ENCODE measurements at regions not wholly inside any gene's neighbourhood (a gene's known extent, or its start where the extent isn't known, plus 50 kb on each side); places are given as distances from the start of the nearest gene placed in this dataset.

DNA sequence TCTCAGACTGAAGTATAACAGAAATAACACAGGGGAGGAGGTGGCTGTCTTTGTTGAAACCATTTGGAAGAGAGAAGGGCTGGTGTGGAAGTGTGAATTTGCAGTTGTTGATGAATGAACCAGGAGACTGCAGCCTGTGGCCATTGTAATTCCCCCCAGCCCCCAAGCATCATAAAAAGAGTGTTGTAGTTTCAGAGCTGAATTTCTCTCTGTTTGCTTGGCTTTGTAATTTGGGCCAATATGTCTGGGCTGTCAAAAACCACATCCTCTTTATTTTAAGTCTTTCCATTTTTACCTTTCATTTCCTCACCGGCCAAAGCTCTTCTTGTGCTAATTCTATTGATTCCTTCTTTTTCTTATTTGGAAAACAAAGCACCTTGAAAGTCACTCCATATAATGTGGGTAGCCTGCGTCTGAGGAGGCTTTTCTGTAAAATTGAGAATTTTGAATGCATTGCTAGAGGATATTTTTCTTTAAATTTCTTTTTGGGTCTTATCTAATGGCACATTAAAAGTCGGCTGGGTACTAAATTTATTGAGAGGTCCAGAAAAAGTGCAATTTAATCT lies 383.3 kb downstream of the OSTF1 start:
- POLR2A ChIA-PET = no interaction called here
- RAD21 ChIA-PET (ENCODE audit: low non-redundant PET in 1 of 2, low total read pairs in 2 of 2, uncharacterized antibody in 2 of 2, unreplicated experiment in 2 of 2) = no interaction called here
- H3K4me1 ChIP-seq (ENCODE audit: control insufficient read depth in 1 of 2, insufficient read depth in 2 of 2, low read length in 2 of 2) = no peaks in the 10 kb centered on the region
- no peak overlapping the region for H3K4me2 ChIP-seq (ENCODE audit: low read length)
- no peak overlapping the region for H3K9ac ChIP-seq (ENCODE audit: low read length)
- H3K27ac ChIP-seq (ENCODE audit: low read depth, low read length) = no peak overlapping the region
- CTCF ChIA-PET = no interaction called here
- peaks cover 26% of the 10 kb centered on the region for H3K27me3 ChIP-seq (ENCODE audit: insufficient read depth, low read length)
- H3K36me3 ChIP-seq (ENCODE audit: control insufficient read depth in 1 of 2, insufficient read depth in 2 of 2, low read length in 2 of 2) = no peaks in the 10 kb centered on the region
- no peak overlapping the region for H3K4me3 ChIP-seq (replicated peaks in 1 of 2; ENCODE audit: low read depth in 1 of 2, low read length in 2 of 2)
- H2AFZ ChIP-seq (ENCODE audit: low read depth, low read length, poor library complexity, severe bottlenecking) = no peak overlapping the region
- intact Hi-C loops (cut with micrococcal nuclease) = no loop called here
- no peak for ATAC-seq
- no peaks in the 10 kb centered on the region for H3K9me3 ChIP-seq (ENCODE audit: control insufficient read depth in 1 of 2, insufficient read depth in 1 of 2, low read depth in 1 of 2, low read length in 2 of 2)
- no TSS peak for BruUV-seq (replicated peaks)
- DNase-seq (ENCODE audit: low read depth, low spot score) = no peak
- no peaks in the 10 kb centered on the region for H3K79me2 ChIP-seq (ENCODE audit: insufficient read depth, low read length)
- no peaks in the 10 kb centered on the region for H4K20me1 ChIP-seq (ENCODE audit: insufficient read depth)
- no peaks in the 10 kb centered on the region for H3K9me2 ChIP-seq (ENCODE audit: insufficient read depth)
- TF ChIP-seq, protein P1, sequence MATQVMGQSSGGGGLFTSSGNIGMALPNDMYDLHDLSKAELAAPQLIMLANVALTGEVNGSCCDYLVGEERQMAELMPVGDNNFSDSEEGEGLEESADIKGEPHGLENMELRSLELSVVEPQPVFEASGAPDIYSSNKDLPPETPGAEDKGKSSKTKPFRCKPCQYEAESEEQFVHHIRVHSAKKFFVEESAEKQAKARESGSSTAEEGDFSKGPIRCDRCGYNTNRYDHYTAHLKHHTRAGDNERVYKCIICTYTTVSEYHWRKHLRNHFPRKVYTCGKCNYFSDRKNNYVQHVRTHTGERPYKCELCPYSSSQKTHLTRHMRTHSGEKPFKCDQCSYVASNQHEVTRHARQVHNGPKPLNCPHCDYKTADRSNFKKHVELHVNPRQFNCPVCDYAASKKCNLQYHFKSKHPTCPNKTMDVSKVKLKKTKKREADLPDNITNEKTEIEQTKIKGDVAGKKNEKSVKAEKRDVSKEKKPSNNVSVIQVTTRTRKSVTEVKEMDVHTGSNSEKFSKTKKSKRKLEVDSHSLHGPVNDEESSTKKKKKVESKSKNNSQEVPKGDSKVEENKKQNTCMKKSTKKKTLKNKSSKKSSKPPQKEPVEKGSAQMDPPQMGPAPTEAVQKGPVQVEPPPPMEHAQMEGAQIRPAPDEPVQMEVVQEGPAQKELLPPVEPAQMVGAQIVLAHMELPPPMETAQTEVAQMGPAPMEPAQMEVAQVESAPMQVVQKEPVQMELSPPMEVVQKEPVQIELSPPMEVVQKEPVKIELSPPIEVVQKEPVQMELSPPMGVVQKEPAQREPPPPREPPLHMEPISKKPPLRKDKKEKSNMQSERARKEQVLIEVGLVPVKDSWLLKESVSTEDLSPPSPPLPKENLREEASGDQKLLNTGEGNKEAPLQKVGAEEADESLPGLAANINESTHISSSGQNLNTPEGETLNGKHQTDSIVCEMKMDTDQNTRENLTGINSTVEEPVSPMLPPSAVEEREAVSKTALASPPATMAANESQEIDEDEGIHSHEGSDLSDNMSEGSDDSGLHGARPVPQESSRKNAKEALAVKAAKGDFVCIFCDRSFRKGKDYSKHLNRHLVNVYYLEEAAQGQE (IDR thresholded peaks at IDR 0.05; ENCODE audit: low read depth) = no peak
- no peak for TF ChIP-seq EGR1 (IDR thresholded peaks at IDR 0.05; ENCODE audit: low read depth)
- TF ChIP-seq SIN3A (IDR thresholded peaks at IDR 0.05; ENCODE audit: low read depth) = no peak

DNA sequence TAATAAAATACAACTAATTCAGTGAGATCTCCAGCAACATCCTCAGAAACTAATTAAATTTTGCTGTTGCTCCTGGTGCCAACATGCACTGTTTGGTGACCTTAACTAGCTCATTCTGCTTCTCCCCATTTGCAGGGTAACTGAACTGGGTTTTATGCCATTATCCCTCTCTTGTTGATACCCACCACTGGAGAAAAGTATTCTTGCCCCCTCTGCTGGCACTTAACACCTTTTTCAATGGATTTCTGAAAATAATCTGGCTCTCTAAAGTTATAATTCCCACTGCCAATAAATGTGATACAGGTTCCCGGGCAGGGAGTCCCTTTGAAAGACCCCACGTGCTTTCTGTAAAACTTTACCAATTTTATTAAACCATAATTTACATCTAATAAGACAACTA lies 394.3 kb downstream of the OSTF1 start:
- ATAC-seq (no peak), DNase-seq (ENCODE audit: low read depth, low spot score) (no peak)
- BruUV-seq (replicated peaks) = no TSS peak
- intact Hi-C loops (cut with micrococcal nuclease) = no loop called here
- Histone ChIP-seq H3K27ac (ENCODE audit: low read depth, low read length) (no peak overlapping the region), H3K36me3 (ENCODE audit: control insufficient read depth in 1 of 2, insufficient read depth in 2 of 2, low read length in 2 of 2) (no peaks in the 10 kb centered on the region), H3K27me3 (ENCODE audit: insufficient read depth, low read length) (0 out of 2 replicates have a peak, but pooled peaks cover 2% of the 10 kb centered on the region), H3K4me2 (ENCODE audit: low read length) (no peak overlapping the region), H4K20me1 (ENCODE audit: insufficient read depth) (no peaks in the 10 kb centered on the region), H3K4me1 (ENCODE audit: control insufficient read depth in 1 of 2, insufficient read depth in 2 of 2, low read length in 2 of 2) (no peaks in the 10 kb centered on the region), H3K9me2 (ENCODE audit: insufficient read depth) (no peaks in the 10 kb centered on the region), H3K4me3 (replicated peaks in 1 of 2; ENCODE audit: low read depth in 1 of 2, low read length in 2 of 2) (no peak overlapping the region), H3K9me3 (ENCODE audit: control insufficient read depth in 1 of 2, insufficient read depth in 1 of 2, low read depth in 1 of 2, low read length in 2 of 2) (no peaks in the 10 kb centered on the region), H3K9ac (ENCODE audit: low read length) (no peak overlapping the region), H3K79me2 (ENCODE audit: insufficient read depth, low read length) (no peaks in the 10 kb centered on the region), H2AFZ (ENCODE audit: low read depth, low read length, poor library complexity, severe bottlenecking) (no peak overlapping the region)
- TF ChIP-seq, protein P2, sequence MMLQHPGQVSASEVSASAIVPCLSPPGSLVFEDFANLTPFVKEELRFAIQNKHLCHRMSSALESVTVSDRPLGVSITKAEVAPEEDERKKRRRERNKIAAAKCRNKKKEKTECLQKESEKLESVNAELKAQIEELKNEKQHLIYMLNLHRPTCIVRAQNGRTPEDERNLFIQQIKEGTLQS (IDR thresholded peaks at IDR 0.05) = no peak
- 0 out of 2 replicates have a peak, but pooled peaks have one; percentile 24 for TF ChIP-seq RAD21 (IDR thresholded peaks at IDR 0.05; ENCODE audit: low read depth)
- no peak for TF ChIP-seq CBX3 (IDR thresholded peaks at IDR 0.05; ENCODE audit: low read depth)
- TF ChIP-seq, protein P1 (IDR thresholded peaks at IDR 0.05; ENCODE audit: low read depth) = no peak
- ChIA-PET RAD21 (ENCODE audit: low non-redundant PET in 1 of 2, low total read pairs in 2 of 2, uncharacterized antibody in 2 of 2, unreplicated experiment in 2 of 2) (no interaction called here), CTCF (interaction anchor here (1.2 kb wide), 1 partner anchor 217 kb away, joined by 3 read pairs; no protein-coding TSS in a partner anchor), POLR2A (no interaction called here)
